ENCODE measurements at regions not wholly inside any gene's neighbourhood (a gene's known extent, or its start where the extent isn't known, plus 50 kb on each side); places are given as distances from the start of the nearest gene placed in this dataset.

GRCh38 chr12:74129702-74130101, 407.9 kb upstream of the ATXN7L3B start (continued):
- TF ChIP-seq EP300 (IDR thresholded peaks at IDR 0.05; ENCODE audit: borderline replicate concordance in 1 of 2, low read depth in 2 of 2, low read length in 2 of 2) (no peak), MAX (IDR thresholded peaks at IDR 0.05) (no peak), FOSL1 (IDR thresholded peaks at IDR 0.05; ENCODE audit: insufficient read depth, low read depth, low read length) (no peak)

Data from H1 (cell line).